SK-N-DZ (cell line): ENCODE measurements at regions not wholly inside any gene's neighbourhood (a gene's known extent, or its start where the extent isn't known, plus 50 kb on each side); places are given as distances from the start of the nearest gene placed in this dataset.

Experiments
- small RNA-seq, 2 experiments: library from RNA; depleted of rRNA; stranded (forward); fragments of <200 nt; gene quantifications; one replicate each; pipeline ENCODE3, GENCODE V24; 2014

Small RNA genes lying in the stretch of these regions (small RNA-seq; reads per million reads assigned to genes)
- gene MIR4693: 0 reads per million in 2 experiments
